Activated CD8-positive, alpha-beta T cell treated with anti-CD3 and anti-CD28 coated beads for 36 hours (primary cell): ENCODE measurements at regions not wholly inside any gene's neighbourhood (a gene's known extent, or its start where the extent isn't known, plus 50 kb on each side); places are given as distances from the start of the nearest gene placed in this dataset.
"Not testable (repeated sequence)": the region's sequence is repeated elsewhere in the genome, so short reads cannot be mapped to it uniquely, and the experiment has no call there.

Experiments
- ATAC-seq: fragments of 200-7000 bp; cut with Tn5 transposase; one replicate; pipeline ENCODE4 v1.10.0; 2021; ENCODE audit warnings: mild to moderate bottlenecking, moderate library complexity
- CTCF ChIA-PET: fragments of 350-600 bp; sonication (Branson Sonifier 250); formaldehyde crosslinking; loops from one replicate; lab custom pipeline; 2021; ENCODE audit warnings: antibody characterized with exemption; lab: Charles Lee
- POLR2A ChIA-PET: fragments of 350-600 bp; sonication (Branson Sonifier 250); formaldehyde crosslinking; loops from one replicate; lab custom pipeline; 2021; ENCODE audit warnings: antibody characterized with exemption; lab: Charles Lee
- DNase-seq: peaks from one replicate; pipeline ENCODE4 v3.0.0-alpha.2; 2020
- H3K27ac Mint-ChIP-seq: one replicate; pipeline ENCODE4 v1.8.0; 2021; ENCODE audit warnings: mild to moderate bottlenecking, mixed read lengths
- H3K27me3 Mint-ChIP-seq: one replicate; pipeline ENCODE4 v1.8.0; 2021; ENCODE audit warnings: mixed read lengths
- H3K36me3 Mint-ChIP-seq: one replicate; pipeline ENCODE4 v1.8.0; 2021; ENCODE audit warnings: low read depth, mixed read lengths
- H3K4me1 Mint-ChIP-seq: one replicate; pipeline ENCODE4 v1.8.0; 2021; ENCODE audit warnings: low read depth, mixed read lengths
- H3K4me3 Mint-ChIP-seq: one replicate; pipeline ENCODE4 v1.8.0; 2021; ENCODE audit warnings: mild to moderate bottlenecking, moderate library complexity, mixed read lengths
- H3K9me3 Mint-ChIP-seq: one replicate; pipeline ENCODE4 v1.8.0; 2021; ENCODE audit warnings: mixed read lengths
- intact Hi-C: fragments of 100-400 bp; cut with micrococcal nuclease; formaldehyde crosslinking; loops from one replicate; pipeline ENCODE4 v1.10.0; 2022
- TF ChIP-seq, protein P1 (sequence below): fragments of 200-600 bp; IDR thresholded peaks from one replicate; pipeline ENCODE4 v1.8.0; 2022; ENCODE audit warnings: antibody characterized with exemption, mild to moderate bottlenecking

DNA sequence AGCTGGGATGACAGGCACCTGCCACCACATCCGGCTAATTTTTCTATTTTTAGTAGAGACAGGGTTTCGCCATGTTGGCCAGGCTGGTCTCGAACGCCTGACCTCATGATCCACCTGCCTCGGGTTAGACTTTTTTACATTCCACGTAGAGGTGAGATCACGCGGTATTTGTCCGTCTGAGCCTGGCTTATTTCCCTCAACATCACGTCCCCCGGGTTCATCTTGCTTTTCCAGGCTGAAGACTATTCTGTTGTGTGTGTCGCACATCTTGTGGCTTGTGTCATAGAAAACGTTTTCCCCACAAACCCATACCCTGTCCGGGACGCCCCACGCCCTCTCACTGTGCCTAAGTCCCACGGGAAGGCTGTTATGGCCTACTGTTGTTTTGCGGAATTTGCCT is 185.3 kb downstream of the CRLF2 start:
- H3K9me3 Mint-ChIP-seq = peaks cover 2% of the 10 kb centered on the region
- ChIA-PET CTCF (no interaction called here), POLR2A (no interaction called here)
- ATAC-seq (peak; percentile 13), DNase-seq (peak; percentile 12)
- H3K27me3 Mint-ChIP-seq = no peaks in the 10 kb centered on the region
- H3K4me3 Mint-ChIP-seq = peak overlapping the region; percentile 48
- peaks cover 17% of the 10 kb centered on the region for H3K4me1 Mint-ChIP-seq
- peak overlapping the region; percentile 14 for H3K27ac Mint-ChIP-seq
- TF ChIP-seq, protein P1, sequence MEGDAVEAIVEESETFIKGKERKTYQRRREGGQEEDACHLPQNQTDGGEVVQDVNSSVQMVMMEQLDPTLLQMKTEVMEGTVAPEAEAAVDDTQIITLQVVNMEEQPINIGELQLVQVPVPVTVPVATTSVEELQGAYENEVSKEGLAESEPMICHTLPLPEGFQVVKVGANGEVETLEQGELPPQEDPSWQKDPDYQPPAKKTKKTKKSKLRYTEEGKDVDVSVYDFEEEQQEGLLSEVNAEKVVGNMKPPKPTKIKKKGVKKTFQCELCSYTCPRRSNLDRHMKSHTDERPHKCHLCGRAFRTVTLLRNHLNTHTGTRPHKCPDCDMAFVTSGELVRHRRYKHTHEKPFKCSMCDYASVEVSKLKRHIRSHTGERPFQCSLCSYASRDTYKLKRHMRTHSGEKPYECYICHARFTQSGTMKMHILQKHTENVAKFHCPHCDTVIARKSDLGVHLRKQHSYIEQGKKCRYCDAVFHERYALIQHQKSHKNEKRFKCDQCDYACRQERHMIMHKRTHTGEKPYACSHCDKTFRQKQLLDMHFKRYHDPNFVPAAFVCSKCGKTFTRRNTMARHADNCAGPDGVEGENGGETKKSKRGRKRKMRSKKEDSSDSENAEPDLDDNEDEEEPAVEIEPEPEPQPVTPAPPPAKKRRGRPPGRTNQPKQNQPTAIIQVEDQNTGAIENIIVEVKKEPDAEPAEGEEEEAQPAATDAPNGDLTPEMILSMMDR = no peak
- H3K36me3 Mint-ChIP-seq = no peaks in the 10 kb centered on the region
- intact Hi-C loops = no loop called here

DNA sequence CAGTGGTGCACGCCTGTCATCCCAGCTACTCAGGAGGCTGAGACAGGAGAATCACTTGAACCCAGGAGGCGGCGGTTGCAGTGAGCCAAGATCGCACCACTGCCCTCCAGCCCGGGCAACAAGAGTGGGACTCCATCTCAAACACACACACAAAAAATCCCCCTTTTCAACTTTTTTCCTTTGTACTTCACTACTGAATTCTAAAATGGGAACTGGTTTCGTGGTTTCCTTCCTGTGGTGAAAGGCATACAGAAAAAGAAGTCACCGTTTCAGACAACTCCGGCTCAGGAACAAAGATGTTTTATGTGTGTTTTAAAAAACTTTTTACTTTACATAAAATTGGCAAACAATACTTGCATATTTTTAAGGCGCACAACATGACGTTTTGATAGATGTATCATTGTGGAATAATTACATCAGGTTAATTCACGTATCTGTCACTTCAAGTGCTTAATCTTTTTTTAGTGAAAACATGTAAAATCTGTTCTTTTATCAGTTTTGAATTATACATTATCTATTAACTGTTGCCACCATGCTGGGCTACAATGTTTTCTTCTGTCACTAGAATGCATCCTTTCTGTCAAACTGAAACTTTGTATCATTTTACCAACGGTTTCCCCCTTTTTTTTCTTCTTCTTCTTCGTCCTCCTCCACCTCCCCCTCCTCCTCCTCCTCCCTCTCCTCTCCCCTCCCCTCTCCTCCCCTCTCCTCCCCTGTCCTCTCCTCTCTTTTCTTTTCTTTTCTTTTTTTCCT is 186.0 kb downstream of the CRLF2 start:
- DNase-seq = no peak
- Mint-ChIP-seq H3K4me3 (peak overlapping the region; percentile 48), H3K36me3 (no peaks in the 10 kb centered on the region), H3K27me3 (no peaks in the 10 kb centered on the region), H3K27ac (no peak overlapping the region), H3K4me1 (peaks cover 17% of the 10 kb centered on the region), H3K9me3 (peaks cover 2% of the 10 kb centered on the region)
- peak; percentile 55 for ATAC-seq
- intact Hi-C loops = no loop called here
- TF ChIP-seq, protein P1 = no peak
- ChIA-PET POLR2A (no interaction called here), CTCF (no interaction called here)

DNA sequence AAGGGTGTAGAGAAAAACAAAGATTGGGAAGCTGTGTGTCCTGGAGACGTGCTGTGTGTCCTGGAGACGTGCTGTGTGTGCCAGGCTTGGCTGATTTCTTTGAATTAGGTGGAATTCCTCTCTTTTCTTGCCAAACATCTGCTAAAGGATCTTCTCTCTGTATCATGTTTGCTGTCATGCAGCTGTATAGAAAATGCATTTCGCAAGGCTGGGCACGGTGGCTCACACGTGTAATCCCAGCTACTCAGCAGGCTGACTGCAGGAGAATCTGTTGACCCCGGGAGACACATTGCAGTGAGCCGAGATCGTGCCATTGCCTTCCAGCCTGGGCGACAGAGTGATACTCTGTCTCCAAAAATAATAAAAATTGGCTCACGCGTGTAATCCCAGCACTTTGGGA is 187.0 kb downstream of the CRLF2 start:
- Mint-ChIP-seq H3K4me3 (no peak overlapping the region), H3K9me3 (peaks cover 2% of the 10 kb centered on the region), H3K27ac (no peak overlapping the region), H3K4me1 (peaks cover 17% of the 10 kb centered on the region), H3K27me3 (no peaks in the 10 kb centered on the region), H3K36me3 (no peaks in the 10 kb centered on the region)
- POLR2A ChIA-PET = no interaction called here
- CTCF ChIA-PET = no interaction called here
- ATAC-seq (no peak), DNase-seq (no peak)
- TF ChIP-seq, protein P1 = no peak
- intact Hi-C loops = no loop called here

DNA sequence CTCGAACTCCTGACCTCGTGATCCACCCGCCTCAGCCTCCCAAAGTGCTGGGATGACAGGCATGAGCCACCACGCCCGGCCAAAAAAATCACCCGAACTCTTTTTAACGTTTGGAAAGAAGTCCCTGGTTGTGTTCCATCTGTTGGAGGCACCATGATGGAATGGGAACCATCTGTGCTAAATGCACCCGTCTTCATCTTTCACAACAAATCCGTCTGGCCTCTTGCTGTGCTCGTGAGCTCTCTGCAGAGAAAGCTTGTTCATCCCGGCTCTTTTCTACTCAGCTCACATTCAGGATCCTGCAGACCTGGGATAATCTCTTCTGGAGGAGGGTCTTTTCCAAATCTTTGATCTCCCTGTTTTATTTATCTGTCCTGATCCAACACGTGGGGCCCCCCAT is 188.8 kb downstream of the CRLF2 start:
- Mint-ChIP-seq H3K27me3 (no peaks in the 10 kb centered on the region), H3K36me3 (no peaks in the 10 kb centered on the region), H3K4me3 (no peak overlapping the region), H3K4me1 (peaks cover 17% of the 10 kb centered on the region), H3K9me3 (peaks cover 2% of the 10 kb centered on the region), H3K27ac (no peak overlapping the region)
- intact Hi-C loops = no loop called here
- no peak for DNase-seq
- TF ChIP-seq, protein P1 = no peak
- CTCF ChIA-PET = no interaction called here
- POLR2A ChIA-PET = no interaction called here
- ATAC-seq = no peak

DNA sequence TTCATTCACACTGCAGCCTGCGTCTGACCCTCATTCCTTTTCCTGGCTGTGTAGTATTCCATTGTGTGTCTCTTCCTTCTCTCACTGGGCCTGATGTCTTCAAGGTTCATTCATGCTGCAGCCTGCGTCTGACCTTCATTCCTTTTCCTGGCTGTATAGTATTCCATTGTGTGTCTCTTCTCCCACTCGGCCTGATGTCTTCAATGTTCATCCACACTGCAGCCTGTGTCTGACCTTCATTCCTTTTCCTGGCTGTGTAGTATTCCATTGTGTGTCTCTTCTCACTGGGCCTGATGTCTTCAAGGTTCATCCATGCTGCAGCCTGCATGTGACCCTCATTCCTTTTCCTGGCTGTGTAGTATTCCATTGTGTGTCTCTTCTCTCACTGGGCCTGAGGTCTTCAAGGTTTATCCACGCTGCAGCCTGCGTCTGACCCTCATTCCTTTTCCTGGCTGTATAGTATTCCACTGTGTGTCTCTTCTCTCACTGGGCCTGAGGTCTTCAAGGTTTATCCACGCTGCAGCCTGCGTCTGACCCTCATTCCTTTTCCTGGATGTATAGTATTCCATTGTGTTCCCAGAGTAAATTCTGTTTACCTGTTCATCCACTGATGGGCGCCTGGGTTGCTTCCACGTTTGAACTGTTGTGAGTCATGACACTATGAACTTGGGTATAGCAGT is 191.0 kb downstream of the CRLF2 start:
- ATAC-seq, H3K4me3 Mint-ChIP-seq, H3K36me3 Mint-ChIP-seq, H3K4me1 Mint-ChIP-seq, H3K27ac Mint-ChIP-seq, DNase-seq, H3K9me3 Mint-ChIP-seq, CTCF ChIA-PET, intact Hi-C loops, POLR2A ChIA-PET, H3K27me3 Mint-ChIP-seq: not testable (repeated sequence)
